Activated naive CD8-positive, alpha-beta T cell treated with anti-CD3 and anti-CD28 coated beads, Interleukin-2, amount 10 ng/mL, durations not matched to agents 7 days and 5 days (primary cell): ENCODE measurements at regions not wholly inside any gene's neighbourhood (a gene's known extent, or its start where the extent isn't known, plus 50 kb on each side); places are given as distances from the start of the nearest gene placed in this dataset.

Experiments used
- ATAC-seq: fragments of 150-1000 bp; cut with Tn5 transposase; one replicate; pipeline ENCODE4 v1.10.0; 2021; ENCODE audit warnings: low read depth, moderate library complexity
- POLR2A ChIA-PET: fragments of 350-600 bp; sonication (Branson Sonifier 250); formaldehyde crosslinking; loops from one replicate; lab custom pipeline; 2021; ENCODE audit warnings: antibody characterized with exemption; lab: Charles Lee
- DNase-seq: peaks from one replicate; pipeline ENCODE4 v3.0.0; 2021
- H3K27ac Mint-ChIP-seq: one replicate; pipeline ENCODE4 v1.8.0; 2022; ENCODE audit warnings: mild to moderate bottlenecking, mixed read lengths
- H3K27me3 Mint-ChIP-seq: one replicate; pipeline ENCODE4 v1.8.0; 2022; ENCODE audit warnings: mild to moderate bottlenecking, moderate library complexity, mixed read lengths
- H3K36me3 Mint-ChIP-seq: one replicate; pipeline ENCODE4 v1.8.0; 2021; ENCODE audit warnings: mild to moderate bottlenecking, mixed read lengths
- H3K4me1 Mint-ChIP-seq: one replicate; pipeline ENCODE4 v1.8.0; 2021; ENCODE audit warnings: mixed read lengths
- H3K4me3 Mint-ChIP-seq: one replicate; pipeline ENCODE4 v1.8.0; 2022; ENCODE audit warnings: mild to moderate bottlenecking, moderate library complexity, mixed read lengths
- H3K9me3 Mint-ChIP-seq: one replicate; pipeline ENCODE4 v1.8.0; 2021; ENCODE audit warnings: mixed read lengths

DNA sequence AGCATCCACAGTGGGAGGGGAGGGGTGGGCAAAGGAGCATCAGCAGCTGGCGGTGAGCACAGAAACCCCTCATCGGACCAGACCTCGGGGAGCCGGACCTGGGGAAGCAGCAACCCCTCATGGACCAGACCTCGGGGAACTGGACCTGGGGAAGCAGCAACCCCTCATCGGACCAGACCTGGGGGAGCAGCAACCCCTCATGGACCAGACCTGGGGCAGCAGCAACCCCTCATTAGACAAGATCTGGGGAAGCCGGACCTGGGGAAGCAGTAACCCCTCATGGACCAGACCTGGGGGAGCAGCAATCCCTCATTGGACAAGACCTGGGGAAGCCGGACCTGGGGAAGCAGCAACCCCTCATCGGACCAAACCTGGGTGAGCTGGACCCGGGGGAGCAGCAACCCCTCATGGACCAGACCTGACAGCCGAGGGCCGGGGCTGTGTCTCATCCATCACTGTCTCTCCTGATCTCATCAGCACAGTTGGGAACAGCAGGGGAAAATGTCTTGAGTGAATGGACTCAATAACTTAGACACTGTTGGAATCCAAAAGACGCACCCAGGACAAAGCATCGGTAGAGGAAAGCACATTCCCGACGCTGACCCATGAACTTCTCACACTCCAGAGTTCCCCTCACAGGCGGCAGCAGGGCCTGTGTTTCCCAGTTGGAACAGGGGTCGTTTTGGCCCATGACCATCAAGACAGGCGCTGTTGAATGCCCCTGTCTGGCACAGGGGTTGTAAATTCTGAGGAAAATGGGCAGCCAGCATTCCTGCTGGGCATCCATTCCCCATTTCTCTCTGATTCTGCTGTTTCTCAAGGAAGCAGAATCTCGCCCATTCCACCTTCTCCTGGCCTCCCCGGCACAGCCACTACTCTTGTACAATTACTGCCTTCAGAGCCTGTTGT lies 1494.6 kb downstream of the TBC1D22A start:
- no peaks in the 10 kb centered on the region for H3K9me3 Mint-ChIP-seq
- no peak overlapping the region for H3K4me3 Mint-ChIP-seq
- ATAC-seq (no peak), DNase-seq (no peak)
- no peak overlapping the region for H3K27ac Mint-ChIP-seq
- H3K4me1 Mint-ChIP-seq = no peaks in the 10 kb centered on the region
- POLR2A ChIA-PET = no interaction called here
- H3K27me3 Mint-ChIP-seq = peaks cover 5% of the 10 kb centered on the region
- no peaks in the 10 kb centered on the region for H3K36me3 Mint-ChIP-seq

DNA sequence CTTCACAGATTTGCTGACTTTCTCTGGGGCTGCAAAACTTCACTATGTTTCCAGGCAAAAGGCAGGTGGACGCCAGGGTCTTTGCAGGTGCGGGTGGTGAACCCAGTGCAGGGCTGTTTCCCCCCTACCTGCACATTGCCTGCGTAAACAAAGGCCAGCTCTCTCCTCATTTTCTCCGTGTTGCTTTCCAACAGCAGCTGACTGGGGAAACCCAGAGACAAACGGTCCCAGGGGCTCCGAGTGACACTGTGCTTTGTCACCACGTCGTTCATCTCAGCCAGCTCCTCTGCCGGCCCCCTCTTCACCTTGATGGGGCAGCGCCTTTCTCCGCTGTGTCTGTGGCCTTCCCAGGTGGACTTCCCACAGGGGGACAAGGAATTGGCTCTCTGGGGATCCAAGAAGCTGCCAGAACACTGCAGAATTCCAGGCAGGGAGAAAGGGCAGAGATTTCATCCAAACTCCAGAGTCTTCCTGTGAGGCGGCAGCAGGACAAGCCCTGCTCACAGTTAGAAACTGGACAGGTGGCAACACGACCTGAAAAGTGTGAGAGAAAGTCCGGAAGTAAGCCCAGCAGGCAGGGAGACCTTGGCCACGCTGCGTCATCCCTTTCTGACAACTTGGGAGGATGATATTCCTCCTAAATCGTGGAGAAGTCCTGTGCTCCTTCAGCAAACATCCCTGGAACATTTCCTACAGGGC lies 1493.7 kb downstream of the TBC1D22A start:
- H3K4me1 Mint-ChIP-seq = peaks cover 2% of the 10 kb centered on the region
- POLR2A ChIA-PET = no interaction called here
- DNase-seq (no peak), ATAC-seq (no peak)
- no peaks in the 10 kb centered on the region for H3K36me3 Mint-ChIP-seq
- H3K9me3 Mint-ChIP-seq = no peaks in the 10 kb centered on the region
- no peak overlapping the region for H3K4me3 Mint-ChIP-seq
- H3K27me3 Mint-ChIP-seq = peaks cover 7% of the 10 kb centered on the region
- H3K27ac Mint-ChIP-seq = no peak overlapping the region

- Mint-ChIP-seq H3K27ac (no peak overlapping the region), H3K4me1 (peaks cover 2% of the 10 kb centered on the region), H3K36me3 (no peaks in the 10 kb centered on the region), H3K27me3 (peaks cover 10% of the 10 kb centered on the region), H3K4me3 (no peak overlapping the region), H3K9me3 (no peaks in the 10 kb centered on the region)
- no peak for DNase-seq
- no peak for ATAC-seq
- POLR2A ChIA-PET = no interaction called here
These were observed 1491.9 kb downstream of the TBC1D22A start for GRCh38 chr22:48254311-48254873.

DNA sequence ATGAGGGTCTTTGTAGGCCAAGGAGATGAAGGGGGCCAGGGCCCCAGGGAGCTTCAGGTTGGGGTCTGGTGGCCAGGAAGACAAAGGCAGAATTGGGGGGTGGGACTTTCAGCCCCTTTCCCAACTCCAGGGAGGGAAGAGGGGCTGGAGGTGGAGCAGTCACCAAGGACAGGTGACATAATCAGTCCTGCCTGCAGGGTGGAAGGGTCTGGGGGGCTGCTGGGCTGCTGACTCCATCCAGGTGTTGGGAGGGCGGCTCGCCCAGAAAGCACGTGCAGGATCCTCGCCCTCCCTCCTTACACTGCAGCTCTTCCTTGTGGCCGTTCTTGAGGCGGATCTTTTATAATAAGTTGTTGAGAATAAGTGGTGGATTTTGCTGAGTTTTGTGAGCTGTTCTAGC lies 1491.1 kb downstream of the TBC1D22A start:
- Mint-ChIP-seq H3K36me3 (no peaks in the 10 kb centered on the region), H3K27ac (no peak overlapping the region), H3K9me3 (no peaks in the 10 kb centered on the region), H3K4me3 (no peak overlapping the region), H3K4me1 (peaks cover 2% of the 10 kb centered on the region), H3K27me3 (peaks cover 10% of the 10 kb centered on the region)
- ATAC-seq (no peak), DNase-seq (no peak)
- POLR2A ChIA-PET = no interaction called here

DNA sequence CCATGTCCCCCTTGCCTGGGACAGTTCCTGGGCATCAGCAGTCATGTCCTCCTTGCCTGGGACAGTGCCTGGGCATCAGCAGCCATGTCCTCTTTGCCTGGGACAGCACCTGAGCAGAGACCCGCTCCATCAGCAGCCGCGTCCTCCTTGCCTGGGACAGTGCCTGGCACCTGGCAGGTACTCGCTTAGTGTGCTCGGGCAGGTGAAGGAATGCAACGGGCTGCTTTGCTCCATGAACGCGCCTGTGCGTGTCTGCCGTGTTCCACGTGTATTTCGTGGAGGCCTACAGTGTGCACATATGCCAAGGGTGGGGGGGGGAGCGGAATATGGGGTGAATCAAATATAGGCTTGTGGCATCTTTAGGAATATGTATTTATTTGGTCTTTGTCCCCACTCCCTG lies 1490.7 kb downstream of the TBC1D22A start:
- ATAC-seq (no peak), DNase-seq (no peak)
- Mint-ChIP-seq H3K27ac (no peak overlapping the region), H3K27me3 (peaks cover 10% of the 10 kb centered on the region), H3K4me3 (no peak overlapping the region), H3K9me3 (no peaks in the 10 kb centered on the region), H3K36me3 (no peaks in the 10 kb centered on the region), H3K4me1 (peaks cover 2% of the 10 kb centered on the region)
- POLR2A ChIA-PET = no interaction called here

- no peak for ATAC-seq
- no peaks in the 10 kb centered on the region for H3K9me3 Mint-ChIP-seq
- DNase-seq = no peak
- H3K36me3 Mint-ChIP-seq = no peaks in the 10 kb centered on the region
- H3K4me1 Mint-ChIP-seq = peaks cover 2% of the 10 kb centered on the region
- POLR2A ChIA-PET = no interaction called here
- no peak overlapping the region for H3K4me3 Mint-ChIP-seq
- H3K27ac Mint-ChIP-seq = no peak overlapping the region
- peaks cover 12% of the 10 kb centered on the region for H3K27me3 Mint-ChIP-seq
These were observed 1489.2 kb downstream of the TBC1D22A start for GRCh38 chr22:48251629-48252028.

DNA sequence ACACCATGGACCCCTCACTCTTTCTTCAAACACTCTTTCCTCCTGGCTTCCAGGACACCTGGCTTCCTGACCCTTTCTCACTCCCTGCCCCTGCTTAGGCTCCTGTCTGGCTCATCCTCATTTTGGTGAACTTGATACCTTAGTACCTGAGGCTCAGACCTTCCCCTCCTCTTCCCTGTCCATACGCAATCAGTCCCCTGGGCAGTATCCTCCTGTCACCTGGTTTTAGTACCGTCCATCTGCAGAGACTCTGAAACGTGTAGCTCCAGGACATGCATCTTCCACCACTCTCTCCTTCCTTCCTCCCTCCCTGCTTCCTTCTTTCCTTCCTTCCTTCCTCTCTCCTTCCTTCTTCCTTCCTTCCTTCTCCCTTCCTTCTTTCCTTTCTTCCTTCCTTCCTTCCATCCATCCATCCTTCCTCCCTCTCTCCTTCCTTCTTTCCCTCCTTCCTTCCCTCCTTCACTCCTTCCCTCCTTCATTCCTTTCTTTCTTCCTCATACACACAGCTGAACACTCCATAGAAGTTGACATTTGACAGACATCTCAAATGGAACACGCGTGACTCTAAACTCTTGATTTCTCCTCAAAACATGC lies 1488.6 kb downstream of the TBC1D22A start:
- no peak overlapping the region for H3K4me3 Mint-ChIP-seq
- H3K27me3 Mint-ChIP-seq = peaks cover 13% of the 10 kb centered on the region
- H3K4me1 Mint-ChIP-seq = peaks cover 2% of the 10 kb centered on the region
- DNase-seq (no peak), ATAC-seq (no peak)
- no peaks in the 10 kb centered on the region for H3K36me3 Mint-ChIP-seq
- POLR2A ChIA-PET = no interaction called here
- H3K27ac Mint-ChIP-seq = peak overlapping the region; percentile 22
- no peaks in the 10 kb centered on the region for H3K9me3 Mint-ChIP-seq

DNA sequence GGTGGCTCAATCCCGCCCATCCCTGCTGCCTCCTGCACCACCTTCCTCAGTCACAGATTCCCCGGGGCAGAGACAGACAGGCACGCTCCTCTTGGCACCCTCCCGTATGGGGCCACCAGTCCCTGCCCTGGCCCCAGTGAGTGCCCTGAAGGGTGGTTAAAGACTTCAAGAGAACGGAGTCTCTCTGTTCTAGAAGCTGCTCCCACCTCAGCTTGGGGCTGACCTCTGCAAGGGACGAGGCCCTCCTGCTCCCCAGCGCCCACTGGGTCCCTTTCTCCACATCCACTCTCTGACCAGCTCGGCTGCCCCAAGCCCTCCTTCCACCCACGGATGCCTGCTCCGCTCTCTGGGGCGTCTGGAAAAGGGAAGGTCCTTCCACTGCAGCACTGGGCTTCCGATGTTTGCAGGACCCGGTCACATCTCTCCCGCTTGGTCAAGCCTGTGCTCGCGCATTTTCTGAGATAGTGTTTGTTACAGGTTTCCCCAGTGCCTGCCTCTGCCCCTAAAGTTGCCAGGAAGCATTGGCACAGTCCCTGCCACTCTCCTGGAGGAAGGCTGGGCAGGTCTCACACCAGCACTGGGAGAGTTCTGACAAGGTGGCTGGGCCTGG lies 1487.9 kb downstream of the TBC1D22A start:
- peaks cover 4% of the 10 kb centered on the region for H3K4me1 Mint-ChIP-seq
- POLR2A ChIA-PET = no interaction called here

DNA sequence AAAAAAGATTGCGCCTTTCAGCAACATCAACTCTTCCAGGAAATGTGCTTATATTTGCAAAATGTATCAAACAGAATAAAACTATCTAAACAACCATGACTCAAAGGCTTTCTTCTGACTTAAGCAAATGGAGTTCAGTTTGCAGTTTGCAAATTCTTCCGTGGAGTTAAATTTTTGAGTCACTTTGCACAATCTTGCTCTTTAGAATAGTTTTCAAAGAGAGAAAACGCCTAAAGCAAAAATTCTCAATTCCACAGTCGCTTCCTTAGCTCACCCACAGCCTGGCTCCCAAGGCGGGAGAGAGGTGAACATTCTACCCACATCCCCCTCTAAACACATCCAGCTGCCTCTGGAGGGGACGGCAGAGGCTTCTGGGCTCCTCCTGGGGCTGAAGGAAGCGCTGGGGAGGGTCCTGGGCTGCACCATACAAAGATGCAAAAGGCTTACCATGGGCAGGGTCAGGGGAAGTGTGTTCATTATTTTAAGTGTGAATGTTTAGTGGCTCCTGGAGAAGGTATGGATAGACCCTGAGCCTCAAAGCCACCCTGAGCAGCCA lies 1487.3 kb downstream of the TBC1D22A start:
- ATAC-seq = no peak
- Mint-ChIP-seq H3K36me3 (no peaks in the 10 kb centered on the region), H3K4me1 (peaks cover 9% of the 10 kb centered on the region), H3K9me3 (no peaks in the 10 kb centered on the region), H3K27ac (no peak overlapping the region), H3K4me3 (no peak overlapping the region), H3K27me3 (peaks cover 17% of the 10 kb centered on the region)
- no peak for DNase-seq
- POLR2A ChIA-PET = no interaction called here

More for the DNA sequence above, 1487.9 kb downstream of the TBC1D22A start:
- H3K4me3 Mint-ChIP-seq = no peak overlapping the region
- H3K9me3 Mint-ChIP-seq = no peaks in the 10 kb centered on the region
- no peaks in the 10 kb centered on the region for H3K36me3 Mint-ChIP-seq
- H3K27ac Mint-ChIP-seq = no peak overlapping the region
- DNase-seq (no peak), ATAC-seq (no peak)
- H3K27me3 Mint-ChIP-seq = peaks cover 14% of the 10 kb centered on the region

DNA sequence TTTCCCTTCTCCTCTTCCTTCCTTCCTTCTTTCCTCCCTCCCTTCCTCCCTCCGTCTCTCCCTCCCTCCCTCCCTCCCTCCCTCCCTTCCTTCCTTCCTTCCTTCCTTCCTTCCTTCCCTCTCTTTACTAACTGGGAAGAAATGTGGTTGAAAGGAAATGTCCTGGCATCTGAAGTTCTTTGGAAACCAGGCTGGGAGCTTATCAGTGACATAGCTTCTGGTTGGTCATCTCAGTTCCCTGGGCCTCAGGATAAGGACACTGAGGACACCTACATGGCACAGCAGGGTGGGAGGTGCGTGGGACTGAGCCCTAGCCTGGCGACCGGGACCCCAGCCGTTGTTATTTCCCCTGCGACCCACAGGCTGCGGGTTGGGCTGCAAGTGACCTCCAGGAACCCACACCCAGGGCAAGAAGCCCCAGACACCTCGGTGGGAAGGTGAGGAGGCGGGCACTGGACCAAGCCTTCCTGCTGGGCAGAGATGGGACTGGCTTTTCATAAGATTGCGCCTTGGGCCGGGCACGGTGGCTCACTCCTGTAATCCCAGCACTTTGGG lies 1486.5 kb downstream of the TBC1D22A start:
- Mint-ChIP-seq H3K36me3 (no peaks in the 10 kb centered on the region), H3K27ac (no peak overlapping the region), H3K27me3 (peaks cover 17% of the 10 kb centered on the region), H3K4me3 (no peak overlapping the region), H3K9me3 (no peaks in the 10 kb centered on the region), H3K4me1 (peaks cover 9% of the 10 kb centered on the region)
- no peak for ATAC-seq
- no peak for DNase-seq
- POLR2A ChIA-PET = no interaction called here

GRCh38 chr22:48247829-48248228 lies 1485.4 kb downstream of the TBC1D22A start:
- Mint-ChIP-seq H3K4me3 (no peak overlapping the region), H3K27me3 (peaks cover 12% of the 10 kb centered on the region), H3K27ac (no peak overlapping the region), H3K4me1 (peaks cover 9% of the 10 kb centered on the region), H3K9me3 (no peaks in the 10 kb centered on the region), H3K36me3 (no peaks in the 10 kb centered on the region)
- ATAC-seq (no peak), DNase-seq (no peak)
- POLR2A ChIA-PET = no interaction called here

DNA sequence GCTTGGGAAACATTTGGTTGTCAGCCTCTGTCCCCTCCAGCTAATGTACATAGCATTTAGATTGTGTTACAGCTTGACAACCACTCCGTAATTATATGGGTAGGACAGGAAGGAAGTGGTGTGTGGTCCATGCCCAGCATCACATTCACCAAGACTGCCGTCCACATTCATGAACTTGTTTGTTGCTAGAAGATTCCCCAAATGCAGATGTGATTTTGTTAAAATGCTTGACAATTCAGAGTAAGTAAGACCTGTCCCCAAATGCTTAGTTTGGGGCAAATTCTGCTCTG lies 1482.7 kb downstream of the TBC1D22A start:
- Mint-ChIP-seq H3K36me3 (no peaks in the 10 kb centered on the region), H3K27ac (no peak overlapping the region), H3K27me3 (peaks cover 11% of the 10 kb centered on the region), H3K4me1 (peaks cover 11% of the 10 kb centered on the region), H3K9me3 (no peaks in the 10 kb centered on the region), H3K4me3 (no peak overlapping the region)
- DNase-seq = no peak
- no peak for ATAC-seq
- POLR2A ChIA-PET = no interaction called here
